SKM-1 (cell line): ENCODE measurements at regions not wholly inside any gene's neighbourhood (a gene's known extent, or its start where the extent isn't known, plus 50 kb on each side); places are given as distances from the start of the nearest gene placed in this dataset.

Source experiments
- DNase-seq: peaks from one replicate; lab custom pipeline; 2025; ENCODE audit not compliant: unreplicated experiment; lab: John Stamatoyannopoulos, UW

DNA sequence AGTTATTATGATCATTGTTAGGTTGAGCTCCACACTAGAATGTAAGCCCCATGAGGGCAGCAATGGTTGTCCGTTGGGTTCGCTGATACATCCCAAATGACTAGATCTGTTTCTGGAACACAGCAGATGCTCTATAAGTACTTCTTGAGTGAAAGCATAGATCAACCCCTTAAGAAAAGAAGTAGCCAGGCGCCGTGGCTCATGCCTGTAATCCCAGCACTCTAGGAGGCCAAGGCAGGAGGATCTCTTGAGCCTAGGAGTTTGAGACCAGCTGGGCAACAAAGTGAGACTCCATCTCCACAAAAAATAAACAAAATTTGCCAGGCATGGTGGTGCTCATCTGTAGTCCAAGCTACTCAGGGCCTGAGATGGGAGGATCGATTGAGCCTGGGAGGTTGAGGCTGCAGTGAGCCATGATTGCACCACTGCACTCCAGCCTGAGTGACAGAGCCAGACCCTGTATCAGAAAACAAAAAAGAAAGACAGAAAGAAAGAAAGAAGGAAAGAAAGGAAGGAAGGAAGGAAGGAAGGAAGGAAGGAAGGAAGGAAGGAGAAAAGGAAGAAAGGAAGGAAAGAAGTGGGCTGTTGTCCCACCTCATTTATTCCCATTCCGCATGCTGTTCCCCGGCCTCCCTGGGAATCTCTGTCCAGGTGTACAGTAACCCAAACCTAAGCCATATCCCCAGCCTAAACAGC lies 54.4 kb upstream of the RPL38 start:
- DNase-seq: no peak

- no peak for DNase-seq
Measured at GRCh38 chr17:74149597-74150427, 53.7 kb upstream of the RPL38 start.

GRCh38 chr17:74150428-74151025 lies 53.0 kb upstream of the RPL38 start:
- no peak for DNase-seq

GRCh38 chr17:74151551-74152315 lies 51.7 kb upstream of the RPL38 start:
- no peak for DNase-seq

GRCh38 chr17:74152591-74153455 lies 50.7 kb upstream of the RPL38 start:
- DNase-seq: no peak

DNA sequence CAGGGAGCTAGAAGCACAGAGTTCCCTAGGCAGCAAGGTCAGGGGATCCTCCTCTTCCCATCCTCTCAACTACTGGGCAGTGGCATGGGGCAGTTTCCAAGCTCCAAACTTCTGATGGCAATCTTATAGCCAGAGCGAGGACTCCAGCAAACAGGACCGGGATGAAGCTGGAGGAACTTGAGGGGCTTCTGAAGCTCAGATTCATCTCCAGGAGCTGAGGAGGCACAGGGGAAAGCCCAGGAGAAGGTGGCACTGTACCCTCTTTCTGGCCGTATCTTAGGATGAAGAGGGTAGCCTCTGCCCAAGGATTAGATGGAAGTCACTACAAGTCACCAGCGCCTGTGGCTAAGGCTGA lies 50.0 kb upstream of the RPL38 start:
- no peak for DNase-seq
